Suprapubic skin (tissue), 4 donors: ENCODE measurements at regions not wholly inside any gene's neighbourhood (a gene's known extent, or its start where the extent isn't known, plus 50 kb on each side); places are given as distances from the start of the nearest gene placed in this dataset.

ENCODE experiments used
- DNase-seq, 2 donors: peaks; one replicate each; pipeline ENCODE4 v3.0.0-alpha.2; 2019; ENCODE audit warnings: low spot score in 2 of 2
- H3K27ac ChIP-seq: fragments of 200-600 bp; sonication (generic); one replicate; pipeline ENCODE4 v1.5.1; 2019
- H3K27me3 ChIP-seq: fragments of 200-600 bp; sonication (generic); one replicate; pipeline ENCODE4 v1.5.1; 2019
- H3K36me3 ChIP-seq: fragments of 200-600 bp; sonication (generic); one replicate; pipeline ENCODE4 v1.5.1; 2019
- H3K4me1 ChIP-seq: fragments of 200-600 bp; sonication (generic); one replicate; pipeline ENCODE4 v1.5.1; 2019
- H3K4me3 ChIP-seq: fragments of 200-600 bp; sonication (generic); one replicate; pipeline ENCODE4 v1.5.1; 2019; ENCODE audit warnings: mild to moderate bottlenecking
- H3K9me3 ChIP-seq: fragments of 200-600 bp; sonication (generic); one replicate; pipeline ENCODE4 v1.5.1; 2019
- EP300 ChIP-seq: sonication (generic); formaldehyde crosslinking; IDR thresholded peaks from one replicate; pipeline ENCODE4 v1.6.1; 2017; ENCODE audit warnings: antibody characterized with exemption
- POLR2A ChIP-seq, 2 donors: fragments of 450-650 bp; IDR thresholded peaks; one replicate each; pipeline ENCODE4 v1.6.1; 2017; ENCODE audit warnings: antibody characterized with exemption in 2 of 2, mild to moderate bottlenecking in 2 of 2, moderate library complexity in 2 of 2
- POLR2AphosphoS5 ChIP-seq, 3 donors: sonication (generic); formaldehyde crosslinking; IDR thresholded peaks; one replicate each; pipeline ENCODE4 v1.6.1; 2017; ENCODE audit warnings: antibody characterized with exemption in 3 of 3
- WGBS: methylation state at CpG from one replicate; pipeline ENCODE4 v1.1.5; 2018; 5-methylcytosine and 5-hydroxymethylcytosine counted together
- TF ChIP-seq, protein P1 (sequence below), 2 donors: fragments of 200-600 bp in 1 of 2; fragments of 450-650 bp in 1 of 2; sonication (generic) in 1 of 2; IDR thresholded peaks; one replicate each; pipeline ENCODE4 v1.5.1; 2016 to 2019; ENCODE audit warnings: antibody characterized with exemption in 2 of 2, mild to moderate bottlenecking in 1 of 2, moderate library complexity in 1 of 2

DNA sequence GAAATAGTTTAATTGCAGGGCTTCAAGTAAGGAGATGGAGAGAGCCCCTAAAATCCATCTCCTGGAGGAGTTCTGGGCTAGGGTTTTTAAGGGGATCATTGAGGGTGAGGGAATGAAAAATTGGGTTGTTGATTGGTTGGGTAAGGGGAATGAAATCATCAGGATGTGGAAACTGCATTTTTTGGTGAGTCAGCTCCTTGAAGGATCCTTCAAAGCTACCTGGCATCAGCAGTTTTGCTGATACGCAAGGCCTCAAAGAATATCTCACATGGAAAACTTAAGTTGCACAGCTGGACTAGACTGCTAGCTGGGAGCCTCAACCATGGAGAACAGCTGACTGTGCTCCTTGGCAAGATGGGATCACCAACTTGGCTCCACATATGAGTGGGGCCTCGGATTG lies 136.7 kb downstream of the FGF10 start:
- H3K36me3 ChIP-seq, result no peaks in the 10 kb centered on the region
- 83% methylated on average over 2 of the region's 2 CpGs for WGBS
- TF ChIP-seq POLR2A (IDR thresholded peaks at IDR 0.05) (no peak), POLR2AphosphoS5 (IDR thresholded peaks at IDR 0.05) (no peak), EP300 (no peak)
- TF ChIP-seq, protein P1, sequence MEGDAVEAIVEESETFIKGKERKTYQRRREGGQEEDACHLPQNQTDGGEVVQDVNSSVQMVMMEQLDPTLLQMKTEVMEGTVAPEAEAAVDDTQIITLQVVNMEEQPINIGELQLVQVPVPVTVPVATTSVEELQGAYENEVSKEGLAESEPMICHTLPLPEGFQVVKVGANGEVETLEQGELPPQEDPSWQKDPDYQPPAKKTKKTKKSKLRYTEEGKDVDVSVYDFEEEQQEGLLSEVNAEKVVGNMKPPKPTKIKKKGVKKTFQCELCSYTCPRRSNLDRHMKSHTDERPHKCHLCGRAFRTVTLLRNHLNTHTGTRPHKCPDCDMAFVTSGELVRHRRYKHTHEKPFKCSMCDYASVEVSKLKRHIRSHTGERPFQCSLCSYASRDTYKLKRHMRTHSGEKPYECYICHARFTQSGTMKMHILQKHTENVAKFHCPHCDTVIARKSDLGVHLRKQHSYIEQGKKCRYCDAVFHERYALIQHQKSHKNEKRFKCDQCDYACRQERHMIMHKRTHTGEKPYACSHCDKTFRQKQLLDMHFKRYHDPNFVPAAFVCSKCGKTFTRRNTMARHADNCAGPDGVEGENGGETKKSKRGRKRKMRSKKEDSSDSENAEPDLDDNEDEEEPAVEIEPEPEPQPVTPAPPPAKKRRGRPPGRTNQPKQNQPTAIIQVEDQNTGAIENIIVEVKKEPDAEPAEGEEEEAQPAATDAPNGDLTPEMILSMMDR (IDR thresholded peaks at IDR 0.05), result no peak

DNA sequence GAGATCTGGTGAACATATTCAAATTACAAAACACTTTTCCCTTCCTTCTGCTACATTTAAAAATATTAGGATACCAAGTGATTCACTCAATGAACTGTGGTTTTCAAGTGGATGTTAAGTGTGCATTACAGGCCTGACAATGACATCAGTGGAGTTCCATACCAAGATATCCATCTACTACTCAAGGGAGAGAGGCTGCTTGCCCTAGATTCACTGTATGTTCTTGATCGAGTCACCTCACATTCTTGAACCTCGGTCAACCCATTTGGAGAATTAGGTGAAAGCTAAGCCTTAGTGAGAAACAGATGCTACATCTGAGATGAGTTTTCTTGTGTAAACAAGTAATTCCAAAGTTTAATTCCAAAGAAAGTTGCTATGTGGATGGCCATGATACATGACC lies 142.2 kb downstream of the FGF10 start:
- WGBS, result 70% methylated on average over 2 of the region's 2 CpGs

More for the DNA sequence above, 136.7 kb downstream of the FGF10 start:
- Histone ChIP-seq H3K9me3 (no peaks in the 10 kb centered on the region), H3K4me1 (no peaks in the 10 kb centered on the region), H3K27ac (no peak overlapping the region), H3K4me3 (no peak overlapping the region), H3K27me3 (no peaks in the 10 kb centered on the region)
- DNase-seq, result no peak

DNA sequence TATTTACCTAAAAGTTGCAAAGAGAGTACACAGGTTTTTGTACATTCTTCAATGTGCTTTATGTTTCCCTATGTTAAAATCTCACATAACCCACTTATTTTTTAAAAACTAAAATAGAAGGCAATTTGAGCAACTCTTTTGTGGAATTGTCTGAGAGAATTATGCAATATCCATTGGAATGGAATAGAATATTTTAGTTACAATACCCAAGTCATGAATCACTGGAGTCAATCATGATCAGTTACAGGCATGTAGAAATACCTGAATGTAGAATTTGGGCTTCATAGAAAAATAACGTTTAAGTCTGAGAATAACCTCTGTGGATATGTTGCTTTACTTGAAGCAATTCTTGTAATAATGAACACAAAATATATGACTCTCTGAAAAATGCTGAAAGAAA lies 143.3 kb downstream of the FGF10 start:
- H3K4me3 ChIP-seq, result no peak overlapping the region
- WGBS, result 78% methylated on average over 1 of the region's 1 CpG
- no peaks in the 10 kb centered on the region for H3K4me1 ChIP-seq
- H3K27me3 ChIP-seq, result no peaks in the 10 kb centered on the region
- no peaks in the 10 kb centered on the region for H3K36me3 ChIP-seq
- no peak for TF ChIP-seq EP300
- no peak for TF ChIP-seq POLR2A (IDR thresholded peaks at IDR 0.05)
- no peak for TF ChIP-seq POLR2AphosphoS5 (IDR thresholded peaks at IDR 0.05)
- TF ChIP-seq, protein P1 (IDR thresholded peaks at IDR 0.05), result no peak
- H3K9me3 ChIP-seq, result no peaks in the 10 kb centered on the region
- DNase-seq, result no peak
- H3K27ac ChIP-seq, result no peak overlapping the region

More for the DNA sequence above, 142.2 kb downstream of the FGF10 start:
- no peaks in the 10 kb centered on the region for H3K36me3 ChIP-seq
- DNase-seq, result no peak
- TF ChIP-seq POLR2A (IDR thresholded peaks at IDR 0.05), result no peak
- TF ChIP-seq POLR2AphosphoS5 (IDR thresholded peaks at IDR 0.05), result no peak
- TF ChIP-seq, protein P1 (IDR thresholded peaks at IDR 0.05), result no peak
- no peaks in the 10 kb centered on the region for H3K9me3 ChIP-seq
- H3K4me3 ChIP-seq, result no peak overlapping the region
- H3K4me1 ChIP-seq, result no peaks in the 10 kb centered on the region
- H3K27me3 ChIP-seq, result no peaks in the 10 kb centered on the region
- no peak overlapping the region for H3K27ac ChIP-seq

DNA sequence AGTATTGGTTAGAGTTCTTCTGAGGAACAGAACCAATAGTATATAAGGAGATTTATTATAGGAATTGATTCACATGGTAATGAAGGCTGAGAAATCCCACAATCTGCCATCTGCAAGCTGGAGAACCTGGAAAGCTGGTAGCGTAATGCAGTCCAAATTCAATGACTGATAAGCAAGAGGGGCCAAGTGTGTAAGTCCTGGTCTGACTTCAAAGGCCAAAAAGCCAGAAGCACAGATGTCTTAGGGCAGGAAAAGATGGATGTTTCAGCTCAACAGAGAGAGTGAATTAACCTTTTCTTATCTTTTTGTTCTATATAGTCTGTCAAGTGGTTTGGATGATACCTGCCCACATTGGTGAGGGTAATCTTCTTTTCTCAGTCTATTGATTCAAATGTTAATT lies 146.4 kb downstream of the FGF10 start:
- DNase-seq, result no peak
- WGBS, result 92% methylated on average over 1 of the region's 1 CpG
- TF ChIP-seq POLR2A (IDR thresholded peaks at IDR 0.05), result no peak
- TF ChIP-seq POLR2AphosphoS5 (IDR thresholded peaks at IDR 0.05), result no peak

DNA sequence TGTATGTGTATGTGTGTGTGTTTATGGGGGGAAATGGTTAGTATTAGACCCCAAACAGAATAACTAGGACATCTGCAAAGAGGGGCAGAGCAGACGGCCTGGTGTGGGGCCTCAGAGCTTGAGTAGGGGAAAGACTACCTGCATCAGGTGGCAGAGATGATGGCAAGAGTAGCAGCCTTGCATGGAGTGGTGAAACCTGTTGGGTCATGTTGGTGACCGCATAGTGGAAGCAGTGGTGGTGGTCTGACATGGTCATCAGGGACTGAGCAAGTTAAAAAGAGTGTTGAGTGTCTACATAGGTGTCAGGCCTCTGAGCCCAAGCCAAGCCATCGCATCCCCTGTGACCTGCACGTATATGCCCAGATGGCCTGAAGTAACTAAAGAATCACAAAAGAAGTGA lies 153.2 kb downstream of the FGF10 start:
- Histone ChIP-seq H3K4me3 (no peak overlapping the region), H3K9me3 (no peaks in the 10 kb centered on the region), H3K4me1 (no peaks in the 10 kb centered on the region), H3K36me3 (no peaks in the 10 kb centered on the region), H3K27ac (no peak overlapping the region), H3K27me3 (no peaks in the 10 kb centered on the region)
- no peak for DNase-seq
- no peak for TF ChIP-seq EP300
- TF ChIP-seq, protein P1 (IDR thresholded peaks at IDR 0.05), result no peak
- TF ChIP-seq POLR2A (IDR thresholded peaks at IDR 0.05), result no peak
- TF ChIP-seq POLR2AphosphoS5 (IDR thresholded peaks at IDR 0.05), result no peak
- 89% methylated on average over 4 of the region's 4 CpGs for WGBS

More for the DNA sequence above, 146.4 kb downstream of the FGF10 start:
- Histone ChIP-seq H3K27me3 (no peaks in the 10 kb centered on the region), H3K27ac (no peak overlapping the region), H3K9me3 (no peaks in the 10 kb centered on the region), H3K4me1 (no peaks in the 10 kb centered on the region), H3K36me3 (no peaks in the 10 kb centered on the region), H3K4me3 (no peak overlapping the region)

DNA sequence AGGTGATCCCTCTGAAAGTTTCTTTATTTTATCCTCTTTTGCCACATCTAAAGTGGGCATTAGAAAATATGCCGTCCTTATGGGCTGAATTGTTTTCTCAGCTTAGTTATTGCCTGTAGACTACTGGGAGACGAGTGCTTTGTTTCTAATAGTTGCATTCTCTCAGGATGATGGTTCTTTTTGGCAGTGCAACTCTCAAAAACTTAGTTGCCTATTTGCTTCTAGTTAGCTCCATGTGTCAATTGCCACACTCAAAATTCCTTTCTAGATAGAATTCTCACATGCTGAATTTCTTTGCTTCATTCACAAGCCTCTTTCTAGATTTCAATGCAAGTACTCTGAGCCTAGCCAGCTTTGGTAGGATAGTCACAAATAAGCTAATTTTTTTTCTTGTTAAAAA lies 155.5 kb downstream of the FGF10 start:
- Histone ChIP-seq H3K27me3 (no peaks in the 10 kb centered on the region), H3K36me3 (no peaks in the 10 kb centered on the region), H3K9me3 (no peaks in the 10 kb centered on the region), H3K27ac (no peak overlapping the region), H3K4me1 (no peaks in the 10 kb centered on the region), H3K4me3 (no peak overlapping the region)
- WGBS, result 75% methylated on average over 2 of the region's 2 CpGs
- TF ChIP-seq, protein P1 (IDR thresholded peaks at IDR 0.05), result no peak
- no peak for TF ChIP-seq POLR2A (IDR thresholded peaks at IDR 0.05)
- no peak for TF ChIP-seq EP300
- no peak for TF ChIP-seq POLR2AphosphoS5 (IDR thresholded peaks at IDR 0.05)
- no peak for DNase-seq
